Activated CD4-positive, CD25-positive, alpha-beta regulatory T cell treated with anti-CD3 and anti-CD28 coated beads, Interleukin-2, amount 50 U/mL, for 16 hours (primary cell): ENCODE measurements at regions not wholly inside any gene's neighbourhood (a gene's known extent, or its start where the extent isn't known, plus 50 kb on each side); places are given as distances from the start of the nearest gene placed in this dataset.
A peak's percentile ranks its signal among the peaks of the same experiment; 100 is the strongest.
"Not testable (repeated sequence)": the region's sequence is repeated elsewhere in the genome, so short reads cannot be mapped to it uniquely, and the experiment has no call there.

Experiments
- DNase-seq: peaks from one replicate; pipeline ENCODE4 v3.0.0-alpha.2; 2020; ENCODE audit warnings: low read depth, low spot score

DNA sequence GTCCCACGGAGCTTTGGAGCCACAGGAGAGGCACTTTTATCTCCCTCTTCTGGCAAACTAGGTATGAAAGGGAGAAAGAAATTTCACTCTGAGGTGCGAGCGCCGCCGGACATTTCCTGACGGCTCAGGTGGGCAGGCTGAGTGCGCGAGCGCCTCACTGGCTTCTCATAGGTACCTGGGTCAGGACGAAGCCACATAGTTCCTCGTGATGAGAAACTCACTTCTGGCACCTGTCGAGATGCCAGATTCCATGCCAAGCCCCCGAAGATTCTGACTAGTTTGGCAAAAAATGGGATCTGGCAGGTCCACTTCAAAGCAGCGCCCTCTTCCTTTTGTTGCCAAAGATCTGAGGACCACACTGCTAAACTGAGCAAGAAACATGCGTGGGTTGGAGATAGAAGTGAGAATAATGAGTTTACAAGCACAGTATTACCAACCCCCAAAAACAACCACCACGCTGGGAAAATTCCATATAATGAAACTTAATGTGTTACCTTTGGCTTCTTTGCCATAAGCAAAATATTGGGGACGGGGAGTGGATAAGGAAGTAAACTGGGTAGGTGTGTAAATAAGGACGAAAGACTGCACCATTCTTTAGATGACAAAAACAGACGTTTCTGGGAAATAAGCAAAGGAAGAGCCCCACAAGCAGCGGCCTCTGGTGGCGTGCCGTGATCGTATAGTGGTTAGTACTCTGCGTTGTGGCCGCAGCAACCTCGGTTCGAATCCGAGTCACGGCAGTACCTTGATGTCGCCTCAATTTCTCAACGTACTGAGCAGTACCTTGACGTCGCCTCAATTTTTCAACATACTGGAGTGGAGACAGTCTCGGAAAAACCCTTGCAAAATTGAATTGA is 89.8 kb upstream of the PRSS16 start:
- DNase-seq = peak; percentile 66

DNA sequence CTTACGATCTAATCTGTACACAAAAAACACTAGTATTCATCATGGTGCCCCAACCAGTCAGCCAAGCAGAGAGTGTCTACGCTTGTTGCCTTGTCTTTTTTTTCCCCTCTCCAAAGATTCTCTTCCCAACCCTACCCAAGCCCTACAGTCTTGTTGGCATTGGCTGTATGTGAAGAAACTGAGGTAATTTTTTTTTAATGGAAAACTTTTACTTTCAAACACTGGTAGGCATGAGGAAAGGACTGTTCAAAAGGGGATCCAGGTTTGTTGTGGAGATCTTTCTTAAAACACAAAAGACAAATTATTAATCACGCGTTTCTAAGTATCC is 89.2 kb upstream of the PRSS16 start:
- DNase-seq = no peak

DNA sequence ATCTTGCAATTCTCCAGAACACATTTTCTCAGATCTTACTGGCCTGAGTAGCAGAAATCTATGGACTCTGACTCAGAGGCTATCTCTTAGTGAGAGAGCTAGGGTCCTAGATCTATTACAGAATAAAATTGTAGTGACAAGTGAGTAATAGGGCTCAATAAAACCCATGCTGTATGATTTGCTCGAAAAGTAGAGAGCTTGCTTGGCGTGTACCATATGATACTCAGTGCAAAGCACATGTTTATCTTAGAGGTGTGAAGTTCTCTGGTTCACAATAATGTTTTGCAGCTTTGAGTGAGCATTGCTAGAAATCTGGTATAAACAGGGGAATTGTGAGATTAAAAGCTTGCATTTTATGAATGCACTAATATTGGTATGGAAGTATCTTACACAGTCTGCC is 87.8 kb upstream of the PRSS16 start:
- DNase-seq = no peak

DNA sequence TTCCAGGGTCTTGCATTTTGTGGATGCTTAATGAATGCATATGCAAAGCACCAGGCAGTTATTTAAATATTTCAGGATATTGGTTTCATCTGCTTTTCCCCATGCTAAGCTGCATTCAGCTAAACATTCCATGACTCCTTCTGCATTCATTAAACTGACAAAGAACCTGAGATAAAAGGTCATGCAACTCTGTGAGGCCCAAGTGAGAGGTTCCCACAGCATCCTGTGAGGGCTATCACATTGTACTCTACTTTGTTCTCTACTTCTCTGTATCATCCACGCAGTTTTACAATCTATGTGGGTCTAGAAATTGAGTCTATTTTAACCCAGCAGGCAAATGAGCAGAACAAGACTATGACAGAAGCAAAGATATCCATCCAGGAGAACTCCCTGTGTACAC is 86.4 kb upstream of the PRSS16 start:
- no peak for DNase-seq

DNA sequence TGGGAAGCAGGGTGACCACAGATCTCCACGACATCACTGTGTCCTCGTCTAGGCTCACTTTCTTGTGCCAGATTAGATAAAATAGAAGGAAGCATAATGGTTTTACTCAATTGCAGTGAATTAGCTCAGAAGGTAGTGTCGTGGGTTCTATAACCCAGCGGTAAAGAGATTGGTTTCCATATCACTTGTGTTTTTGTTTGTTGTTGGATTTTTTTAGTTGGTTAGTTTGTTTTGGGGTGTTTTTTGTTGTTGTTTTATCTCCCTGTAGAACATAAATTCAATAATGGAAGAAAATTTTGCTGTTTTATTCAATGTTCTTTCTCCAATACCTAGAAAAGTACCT is 85.9 kb upstream of the PRSS16 start:
- no peak for DNase-seq

DNA sequence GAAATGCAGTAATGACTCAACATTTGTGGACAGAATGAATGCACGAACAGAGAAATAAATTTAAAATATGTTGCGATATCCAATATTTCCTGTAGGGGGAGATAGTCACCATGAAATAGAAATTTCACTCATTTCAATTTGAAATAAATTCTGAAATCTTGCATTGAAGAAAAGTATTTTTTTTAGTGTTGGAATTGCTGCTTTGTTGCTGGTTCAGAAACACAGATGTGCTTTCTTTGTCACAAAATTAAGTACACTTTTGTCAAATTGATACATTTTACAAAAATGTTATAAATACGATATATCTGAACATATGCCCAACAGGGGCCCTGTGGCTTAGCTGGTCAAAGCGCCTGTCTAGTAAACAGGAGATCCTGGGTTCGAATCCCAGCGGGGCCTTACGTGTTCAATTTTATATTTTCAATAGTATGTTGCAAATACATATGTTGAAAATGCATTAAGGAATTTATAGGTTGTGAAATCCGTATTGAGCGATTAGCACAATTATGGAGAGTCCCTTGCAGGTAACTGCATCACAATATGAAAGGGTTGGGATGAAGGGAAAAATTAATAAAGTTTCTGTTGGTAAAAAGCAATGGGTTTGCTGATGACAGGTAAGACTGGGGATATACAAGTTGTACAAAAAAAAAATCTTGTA is 85.4 kb upstream of the PRSS16 start:
- no peak for DNase-seq

DNA sequence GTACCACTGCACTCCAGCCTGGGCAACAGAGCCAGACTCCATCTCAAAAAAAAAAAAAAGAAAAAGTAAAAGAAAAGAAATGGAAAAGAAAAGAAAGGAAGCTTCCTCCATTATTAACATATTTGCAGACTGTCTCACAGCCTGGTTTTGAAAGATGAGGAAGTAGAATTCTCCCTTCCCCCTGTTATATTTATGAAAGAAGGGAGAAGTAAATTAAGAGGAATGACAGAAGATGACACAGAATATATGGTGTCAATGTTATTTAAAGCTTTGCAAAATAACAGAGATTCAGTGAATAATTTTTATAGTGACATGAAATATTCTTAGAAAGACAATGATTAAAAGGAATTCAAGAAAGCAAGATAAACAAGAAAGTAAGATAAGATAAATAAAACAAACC is 83.7 kb upstream of the PRSS16 start:
- no peak for DNase-seq

DNA sequence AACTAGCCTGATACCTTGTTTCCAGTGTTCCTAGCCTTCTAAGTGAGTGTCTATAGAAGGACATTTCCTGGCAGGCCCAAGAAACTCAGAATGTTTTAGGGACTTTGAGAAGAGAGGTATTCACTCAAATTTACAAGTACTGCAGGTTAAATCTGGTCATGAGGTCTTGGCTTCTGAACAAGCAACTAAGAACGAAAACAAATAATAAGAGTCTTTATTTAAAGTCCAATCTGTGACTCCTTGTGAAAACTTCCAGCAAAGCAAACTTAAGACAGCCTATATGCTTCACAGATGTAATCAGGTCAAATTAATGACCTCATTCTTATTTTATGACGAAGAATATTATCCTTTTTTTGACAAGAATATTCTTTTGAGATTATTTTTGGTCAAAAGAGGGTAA is 79.4 kb upstream of the PRSS16 start:
- no peak for DNase-seq

DNA sequence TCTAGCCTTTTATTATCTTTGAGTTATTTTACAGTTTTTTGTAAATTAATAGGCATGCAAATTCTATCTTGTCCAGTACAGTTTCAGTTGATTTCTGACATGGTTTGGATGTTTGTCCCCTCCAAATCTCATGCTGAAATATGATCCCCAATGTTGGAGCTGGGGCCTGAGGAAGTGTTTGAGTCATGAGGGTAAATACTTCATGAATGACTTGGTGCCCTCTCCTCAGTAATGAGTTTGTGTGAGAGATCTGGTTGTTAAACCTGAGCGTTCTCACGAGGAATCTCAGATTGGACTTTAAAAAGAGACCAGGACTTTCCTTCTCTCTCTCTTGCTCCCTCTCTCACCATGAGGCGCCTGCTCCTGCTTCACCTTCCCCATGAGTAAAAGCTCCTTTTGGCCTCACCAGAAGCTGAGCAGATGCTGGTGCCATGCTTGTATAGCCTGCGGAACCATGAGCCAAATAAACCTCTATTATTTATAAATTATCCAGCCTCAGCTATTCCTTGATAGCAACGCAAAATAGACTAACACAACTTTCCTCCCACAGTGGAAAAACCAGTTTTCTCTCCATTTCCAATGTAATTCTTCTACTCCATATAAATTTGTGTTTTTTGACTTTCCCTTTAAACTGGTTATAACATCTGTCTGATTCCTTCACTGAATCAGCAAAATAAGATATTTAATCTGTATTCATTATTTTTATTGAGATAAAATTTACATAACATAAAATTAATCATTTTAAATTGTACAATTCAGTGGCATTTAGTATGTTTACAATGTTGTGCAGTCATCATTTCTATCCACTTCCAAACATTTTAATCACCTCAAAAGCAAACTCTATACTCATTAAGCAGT is 78.7 kb upstream of the PRSS16 start:
- no peak for DNase-seq

DNA sequence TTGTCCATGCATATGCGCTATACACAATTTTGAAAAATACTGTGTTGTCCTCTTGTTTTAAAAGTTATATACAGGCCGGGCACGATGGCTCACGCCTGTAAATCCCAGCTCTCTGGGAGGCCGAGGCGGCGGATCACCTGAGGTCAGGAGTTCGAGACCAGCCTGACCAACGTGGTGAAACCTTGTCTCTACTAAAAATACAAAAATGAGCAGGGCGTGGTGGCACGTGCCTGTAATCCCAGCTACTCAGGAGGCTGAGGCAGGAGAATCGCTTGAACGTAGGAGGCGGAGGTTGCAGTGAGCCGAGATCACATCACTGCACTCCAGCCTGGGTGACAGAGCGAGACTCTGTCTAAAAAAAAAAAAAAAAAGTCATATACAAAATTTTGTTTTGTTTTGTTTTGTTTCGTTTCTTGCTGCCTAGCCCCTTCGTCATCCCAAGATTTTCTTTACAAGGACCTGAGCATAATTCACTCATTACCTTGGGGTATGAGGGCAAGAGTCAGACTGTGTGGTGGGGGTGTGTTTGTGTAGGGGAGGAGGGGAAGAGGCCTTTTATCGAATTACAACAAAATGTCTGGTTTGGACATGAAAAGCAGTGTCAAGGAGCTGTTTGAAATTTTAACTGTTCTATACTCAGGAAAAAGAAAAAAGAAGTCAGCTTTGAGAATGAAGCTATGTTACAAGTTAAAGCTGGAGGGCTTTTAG is 74.8 kb upstream of the PRSS16 start:
- not testable (repeated sequence) for DNase-seq

DNA sequence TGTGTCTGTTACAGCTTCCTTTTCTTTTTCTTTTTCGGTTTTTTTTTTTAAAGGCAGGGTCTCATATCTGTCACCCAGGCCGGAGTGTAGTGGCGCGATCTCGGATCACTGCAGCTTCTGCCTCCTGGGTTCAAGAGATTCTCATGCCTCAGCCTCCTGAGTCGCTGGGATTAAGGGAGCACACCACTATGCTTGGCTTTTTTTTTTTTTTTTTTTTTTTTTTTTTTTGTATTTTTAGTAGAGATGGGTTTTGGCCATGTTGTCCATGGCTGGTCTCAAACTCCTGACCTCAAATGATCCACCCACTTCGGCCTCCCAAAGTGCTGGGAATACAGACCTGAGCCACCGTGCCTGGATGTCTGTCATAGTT is 74.3 kb upstream of the PRSS16 start:
- DNase-seq = not testable (repeated sequence)

DNA sequence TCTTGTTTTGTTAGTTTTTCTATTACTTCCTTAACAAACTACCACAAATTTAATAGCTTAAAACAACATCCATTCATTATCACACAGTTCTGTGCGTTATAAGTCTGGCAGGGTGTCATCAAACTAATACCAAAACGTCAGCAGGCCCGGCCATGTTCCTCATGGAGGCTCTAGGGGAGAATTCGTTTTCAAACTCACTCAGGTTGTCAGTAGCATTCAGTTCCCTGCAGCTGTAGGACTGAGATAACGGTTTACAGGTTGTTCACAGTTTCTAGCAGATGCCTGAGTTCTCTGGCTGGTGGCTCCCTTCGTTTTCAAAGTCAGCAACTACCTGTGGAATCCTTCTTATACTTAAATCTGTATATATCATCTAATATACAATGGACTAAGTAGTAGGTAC is 72.5 kb upstream of the PRSS16 start:
- no peak for DNase-seq

DNA sequence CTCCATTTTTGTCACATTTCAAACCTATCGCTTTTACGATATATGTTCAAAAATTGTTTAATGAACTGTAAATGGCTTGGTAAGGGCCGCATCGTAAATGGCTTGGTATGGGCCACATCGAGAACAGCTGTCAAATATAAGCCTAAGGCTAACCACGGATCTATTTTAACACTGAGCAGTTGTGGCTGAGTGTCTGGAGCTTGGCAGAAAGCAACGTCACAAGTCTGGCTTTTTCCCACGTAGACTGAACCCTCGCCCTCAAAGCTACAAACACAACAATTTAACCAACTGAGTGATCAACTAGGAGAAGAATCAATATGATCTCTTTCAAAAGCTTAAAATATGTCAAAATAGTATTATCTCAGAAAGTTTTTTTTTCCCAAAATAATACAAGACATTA is 71.4 kb upstream of the PRSS16 start:
- no peak for DNase-seq

DNA sequence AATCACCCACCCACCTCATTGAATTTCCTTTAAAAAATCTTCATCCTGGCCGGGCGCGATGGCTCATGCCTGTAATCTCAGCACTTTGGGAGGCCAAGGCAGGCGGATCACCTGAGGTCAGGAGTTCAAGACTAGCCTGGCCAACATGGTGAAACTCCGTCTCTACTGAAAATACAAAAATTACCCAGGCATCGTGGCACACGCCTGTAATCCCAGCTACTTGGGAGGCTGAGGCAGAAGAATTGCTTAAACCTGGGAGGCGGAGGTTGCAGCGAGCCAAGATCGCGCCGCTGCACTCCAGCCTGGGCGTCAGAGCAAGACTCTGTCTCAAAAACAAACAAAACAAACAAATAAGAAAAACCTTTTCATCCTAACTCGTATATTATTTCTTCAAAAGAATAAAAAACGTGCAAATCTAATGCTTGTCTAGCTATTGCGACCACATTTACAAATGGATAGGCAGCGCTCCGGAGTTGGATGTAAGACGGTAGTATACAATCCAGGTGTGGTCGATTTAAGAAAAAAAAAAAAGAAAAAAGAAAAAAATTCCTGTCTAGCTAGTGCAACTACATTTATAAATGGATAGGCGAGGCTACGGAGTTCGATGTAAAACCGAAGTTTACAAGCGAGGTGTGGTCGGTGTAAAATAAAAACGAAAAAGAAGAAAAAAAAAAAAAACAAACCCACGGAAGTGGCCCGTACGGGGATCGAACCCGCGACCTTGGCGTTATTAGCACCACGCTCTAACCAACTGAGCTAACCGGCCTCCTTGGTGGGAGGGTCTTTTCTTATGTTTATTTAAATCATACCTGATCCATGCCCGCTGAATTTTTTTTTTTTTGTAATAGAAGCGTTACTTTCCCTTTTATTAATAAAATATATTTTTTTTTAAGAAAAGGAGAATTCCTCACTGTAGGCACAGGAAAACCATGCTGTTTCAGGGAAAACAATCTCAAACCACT is 70.7 kb upstream of the PRSS16 start:
- DNase-seq = peak; percentile 48

DNA sequence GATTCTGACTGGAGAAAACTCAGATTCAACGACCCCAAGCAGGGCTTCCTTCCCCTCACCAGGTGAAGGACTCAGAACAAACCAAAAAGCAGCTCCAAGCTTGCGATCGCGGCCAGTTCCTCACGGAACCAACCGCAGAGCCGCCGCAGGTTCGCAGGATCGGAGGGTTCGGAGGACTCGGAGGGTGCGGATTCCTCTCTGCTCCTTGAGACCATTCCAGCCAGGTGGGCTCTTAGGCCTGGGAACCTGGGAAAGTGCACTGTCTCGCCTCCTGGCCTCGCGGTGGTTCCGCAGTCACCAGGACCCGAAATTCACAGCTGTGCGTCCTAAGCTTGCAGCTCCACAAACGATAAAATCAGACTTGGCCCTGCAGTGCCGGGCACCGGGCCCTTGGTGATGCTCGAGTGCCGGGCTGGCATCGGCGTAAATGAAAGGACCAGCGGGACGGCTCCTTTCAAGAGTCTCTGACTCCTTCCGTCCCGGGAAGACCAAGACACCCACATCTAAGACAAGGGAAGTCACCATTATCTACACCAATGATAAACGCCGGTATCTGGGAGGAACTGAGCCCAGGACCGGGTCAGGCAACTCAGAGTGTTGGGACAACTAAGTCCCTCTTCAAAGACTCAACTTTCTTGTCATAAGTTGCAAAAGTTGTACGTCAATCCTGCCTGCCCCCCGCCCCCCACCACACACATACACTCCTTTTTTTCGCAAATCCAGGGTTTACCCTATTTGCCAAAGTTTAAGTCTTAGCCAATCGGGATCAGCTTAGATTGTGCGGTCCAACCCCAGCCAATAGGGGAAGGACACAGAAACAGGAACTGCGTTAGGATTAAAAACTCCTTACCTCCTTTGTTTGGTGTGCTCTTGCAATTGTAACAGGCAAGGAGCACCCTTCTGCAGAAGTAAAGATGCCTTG is 69.8 kb upstream of the PRSS16 start:
- peak; percentile 47 for DNase-seq

DNA sequence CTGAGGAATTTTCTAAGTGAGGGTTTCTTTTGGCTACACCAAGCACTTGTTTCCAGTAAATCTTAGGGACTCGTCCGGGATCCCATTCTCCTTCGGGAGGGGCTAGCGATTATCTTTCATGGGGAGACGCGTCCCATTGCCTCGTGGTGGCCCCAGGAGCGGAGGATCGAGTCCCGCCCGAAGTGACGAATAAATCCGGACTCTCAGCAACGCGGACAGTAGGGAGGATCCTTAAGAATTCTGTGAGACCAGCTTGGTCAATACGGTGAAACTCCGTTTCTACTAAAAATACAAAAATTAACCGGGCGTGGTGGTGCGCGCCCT is 69.1 kb upstream of the PRSS16 start:
- DNase-seq = no peak

DNA sequence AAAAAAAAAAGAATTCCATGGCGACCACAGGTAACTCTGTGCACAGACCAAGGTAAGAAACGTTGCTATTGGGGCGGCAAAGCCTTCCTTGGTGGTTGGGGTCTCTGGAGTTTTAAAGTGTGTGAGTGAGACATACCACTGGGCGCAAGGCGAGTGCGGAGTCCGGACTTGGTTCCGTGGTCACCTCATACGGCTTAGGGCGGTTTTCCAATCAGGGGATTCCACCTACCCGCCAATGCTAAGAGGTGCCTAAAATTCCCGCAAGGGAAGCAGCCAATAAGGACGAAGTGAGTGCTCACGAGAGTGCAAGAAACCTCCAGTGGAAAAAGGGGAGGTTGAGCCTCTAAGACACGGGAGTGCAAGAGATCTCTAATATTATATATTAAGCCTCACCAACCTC is 68.6 kb upstream of the PRSS16 start:
- DNase-seq = no peak

DNA sequence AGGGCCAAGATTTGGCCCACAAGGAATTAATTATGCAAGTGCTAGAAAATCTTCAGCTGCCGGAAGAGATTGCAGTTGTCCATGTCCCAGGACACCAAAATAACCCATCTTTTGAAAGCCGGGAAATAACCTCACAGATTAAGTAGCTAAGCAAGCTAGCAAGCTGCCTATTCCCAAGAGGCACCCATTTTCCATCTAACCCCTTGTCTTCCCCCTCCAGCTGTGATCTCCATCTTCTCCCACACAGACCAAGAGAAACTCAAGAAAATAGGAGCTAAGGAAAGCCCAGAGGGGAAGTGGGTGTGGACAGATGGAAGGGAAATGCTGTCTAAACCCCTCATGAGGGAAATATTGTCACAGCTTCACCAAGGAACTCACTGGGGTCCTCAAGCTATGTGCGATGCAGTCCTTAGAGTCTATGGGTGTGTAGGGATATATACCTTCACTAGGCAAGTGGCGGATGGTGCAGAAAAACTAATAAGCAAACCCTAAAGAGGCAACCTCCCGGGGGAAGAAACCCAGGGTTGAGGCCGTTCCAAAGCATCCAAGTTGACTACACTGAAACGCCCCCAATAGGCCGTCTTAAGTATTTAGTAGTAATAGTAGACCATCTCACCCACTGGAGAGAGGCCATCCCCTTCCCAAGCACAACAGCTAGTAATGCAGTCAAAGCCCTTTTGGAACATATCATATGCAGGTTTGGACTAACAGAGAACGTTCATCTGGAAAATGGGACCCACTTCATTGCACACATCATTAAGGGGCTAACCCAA is 64.3 kb upstream of the PRSS16 start:
- no peak for DNase-seq
